ENCODE measurements at regions not wholly inside any gene's neighbourhood (a gene's known extent, or its start where the extent isn't known, plus 50 kb on each side); places are given as distances from the start of the nearest gene placed in this dataset.

DNA sequence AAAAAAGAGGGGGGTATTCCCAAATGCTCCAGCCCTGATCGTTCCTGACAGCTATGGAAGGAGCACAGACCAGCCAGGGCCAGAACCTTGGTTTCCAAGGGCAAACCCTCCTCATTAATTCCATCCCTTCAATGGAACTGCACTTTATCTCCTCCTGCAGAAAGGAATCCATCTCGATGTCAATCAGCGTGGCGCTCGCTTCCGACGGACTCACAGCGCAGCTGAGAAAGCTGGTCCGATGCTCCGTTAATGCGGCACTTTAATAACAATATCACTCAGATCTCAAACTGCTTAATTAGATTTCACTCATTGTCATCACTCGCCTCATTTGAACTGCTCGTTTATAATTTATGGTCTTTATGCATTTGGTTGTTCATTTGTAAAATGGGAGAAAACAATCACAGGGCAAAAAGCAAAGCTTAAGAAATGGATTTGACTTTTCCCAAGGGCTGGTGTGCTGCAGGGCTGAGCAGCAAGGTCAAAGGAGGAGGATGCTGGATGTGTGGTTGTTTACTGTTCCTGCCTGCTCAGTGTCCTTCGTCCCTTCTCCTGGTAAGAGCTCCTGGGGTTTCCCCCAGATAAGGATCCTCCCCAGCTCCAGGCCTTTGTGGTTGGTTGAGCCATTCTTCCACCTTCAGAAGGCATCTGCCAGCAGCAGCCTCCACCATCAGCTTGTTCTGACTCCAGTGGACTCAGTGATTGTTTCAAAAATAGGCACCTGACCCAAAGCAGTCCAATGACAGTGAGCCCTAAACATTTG lies 152.7 kb downstream of the ANKRD60 start:
- Mint-ChIP-seq H3K4me3 (ENCODE audit: unreplicated experiment) (no peak overlapping the region), H3K36me3 (ENCODE audit: unreplicated experiment) (peaks cover 7% of the 10 kb centered on the region), H3K4me1 (ENCODE audit: low read depth, unreplicated experiment) (peaks cover 7% of the 10 kb centered on the region), H3K27me3 (ENCODE audit: unreplicated experiment) (peaks cover 3% of the 10 kb centered on the region), H3K27ac (ENCODE audit: unreplicated experiment) (no peak overlapping the region), H3K9me3 (ENCODE audit: unreplicated experiment) (peaks cover 1% of the 10 kb centered on the region)
- no peak for DNase-seq
- TF ChIP-seq, protein P1, sequence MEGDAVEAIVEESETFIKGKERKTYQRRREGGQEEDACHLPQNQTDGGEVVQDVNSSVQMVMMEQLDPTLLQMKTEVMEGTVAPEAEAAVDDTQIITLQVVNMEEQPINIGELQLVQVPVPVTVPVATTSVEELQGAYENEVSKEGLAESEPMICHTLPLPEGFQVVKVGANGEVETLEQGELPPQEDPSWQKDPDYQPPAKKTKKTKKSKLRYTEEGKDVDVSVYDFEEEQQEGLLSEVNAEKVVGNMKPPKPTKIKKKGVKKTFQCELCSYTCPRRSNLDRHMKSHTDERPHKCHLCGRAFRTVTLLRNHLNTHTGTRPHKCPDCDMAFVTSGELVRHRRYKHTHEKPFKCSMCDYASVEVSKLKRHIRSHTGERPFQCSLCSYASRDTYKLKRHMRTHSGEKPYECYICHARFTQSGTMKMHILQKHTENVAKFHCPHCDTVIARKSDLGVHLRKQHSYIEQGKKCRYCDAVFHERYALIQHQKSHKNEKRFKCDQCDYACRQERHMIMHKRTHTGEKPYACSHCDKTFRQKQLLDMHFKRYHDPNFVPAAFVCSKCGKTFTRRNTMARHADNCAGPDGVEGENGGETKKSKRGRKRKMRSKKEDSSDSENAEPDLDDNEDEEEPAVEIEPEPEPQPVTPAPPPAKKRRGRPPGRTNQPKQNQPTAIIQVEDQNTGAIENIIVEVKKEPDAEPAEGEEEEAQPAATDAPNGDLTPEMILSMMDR (IDR thresholded peaks at IDR 0.05; ENCODE audit: partially characterized antibody, unreplicated experiment): no peak

DNA sequence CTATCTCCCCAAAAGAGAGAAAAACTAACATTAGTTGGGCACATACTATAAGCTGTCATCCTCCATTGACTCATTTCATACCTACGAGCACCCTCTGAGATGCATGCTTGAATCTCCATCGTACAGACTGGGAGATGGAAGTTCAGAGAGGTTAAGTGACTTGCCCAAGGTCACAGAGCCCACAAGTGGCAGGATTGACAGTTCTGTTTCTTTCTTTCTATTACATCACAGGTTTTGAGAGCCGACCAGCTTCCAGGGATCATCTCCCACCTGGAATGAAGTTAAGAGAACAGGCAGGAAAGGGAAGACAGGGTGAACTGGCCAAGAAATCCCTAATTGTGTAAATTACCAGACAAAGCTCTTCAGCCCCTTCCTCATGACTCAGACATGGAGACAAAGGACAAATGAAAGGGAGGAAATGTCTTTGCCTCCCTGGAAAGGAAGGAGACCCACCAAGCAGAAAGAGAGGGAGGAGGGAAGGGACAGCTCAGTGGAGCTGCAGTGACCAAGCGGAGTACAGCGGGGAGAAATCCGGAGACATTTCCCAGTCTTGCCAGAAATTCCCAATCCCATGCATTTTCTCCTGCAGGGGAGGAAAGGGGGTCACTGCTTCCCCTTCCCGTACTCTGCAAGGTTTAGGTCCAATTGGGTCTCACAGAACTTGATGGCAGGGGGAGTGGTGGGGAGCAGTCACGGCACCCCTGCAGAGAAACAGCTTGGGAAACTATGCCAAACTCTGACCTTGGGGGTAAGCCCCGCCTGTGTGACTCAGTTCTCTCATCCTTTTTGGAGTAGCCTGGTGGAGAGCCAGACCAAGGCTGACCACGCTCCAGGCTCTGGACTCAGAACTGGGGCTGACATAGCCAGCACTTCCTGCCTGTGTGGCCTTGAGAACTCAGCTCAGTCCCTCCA lies 154.3 kb downstream of the ANKRD60 start:
- H3K36me3 Mint-ChIP-seq (ENCODE audit: unreplicated experiment): peaks cover 7% of the 10 kb centered on the region
- peaks cover 11% of the 10 kb centered on the region for H3K4me1 Mint-ChIP-seq (ENCODE audit: low read depth, unreplicated experiment)
- DNase-seq: no peak
- no peak overlapping the region for H3K27ac Mint-ChIP-seq (ENCODE audit: unreplicated experiment)
- H3K4me3 Mint-ChIP-seq (ENCODE audit: unreplicated experiment): no peak overlapping the region
- H3K27me3 Mint-ChIP-seq (ENCODE audit: unreplicated experiment): peaks cover 3% of the 10 kb centered on the region
- peaks cover 4% of the 10 kb centered on the region for H3K9me3 Mint-ChIP-seq (ENCODE audit: unreplicated experiment)
- TF ChIP-seq, protein P1 (IDR thresholded peaks at IDR 0.05; ENCODE audit: partially characterized antibody, unreplicated experiment): no peak

DNA sequence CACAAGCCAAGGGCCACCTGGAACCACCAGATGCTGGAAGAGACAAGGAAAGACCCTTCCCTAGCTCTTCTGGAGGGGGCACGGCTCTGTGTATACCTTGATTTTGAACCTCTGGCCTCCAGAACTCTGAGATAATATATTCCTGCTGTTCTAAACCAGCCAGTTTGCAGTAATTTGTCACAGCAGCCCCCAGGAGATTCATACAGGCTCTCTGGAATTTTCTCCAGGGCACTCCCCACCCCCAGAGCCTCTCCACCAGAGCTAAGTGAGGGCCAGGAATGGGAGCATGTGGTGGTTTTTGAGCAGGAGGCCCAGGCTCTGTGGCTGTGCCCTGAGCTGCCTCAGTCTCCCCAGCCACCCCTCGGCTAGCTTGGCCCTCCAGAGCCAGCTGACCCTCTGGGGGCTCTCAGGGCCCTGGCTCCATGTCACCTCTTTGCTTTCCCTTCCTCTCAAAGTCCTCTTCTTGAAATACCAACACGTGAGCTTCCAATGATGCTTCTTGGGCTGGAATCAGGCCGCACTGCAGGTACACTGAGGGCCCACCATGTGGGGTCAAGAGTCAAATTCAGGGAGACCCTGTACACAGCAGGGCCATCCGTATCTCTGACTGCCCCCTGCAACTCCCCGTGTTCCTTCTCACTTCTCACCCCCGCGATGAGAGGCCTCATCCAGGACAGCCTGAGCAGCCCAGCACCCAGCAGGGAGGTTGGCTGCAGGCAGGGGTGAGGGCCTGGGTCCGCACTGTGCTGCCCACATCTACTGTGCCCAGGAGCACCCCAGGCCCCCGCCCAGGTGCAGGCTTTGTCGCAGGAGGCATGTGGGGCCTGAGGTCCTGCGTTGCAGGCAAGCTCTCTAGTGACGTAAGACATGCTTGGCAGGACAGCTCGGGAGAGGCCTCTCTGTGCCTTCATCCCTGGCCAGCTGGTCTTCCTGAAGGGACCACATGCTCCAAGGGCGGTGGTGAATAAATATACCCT lies 155.5 kb downstream of the ANKRD60 start:
- H3K9me3 Mint-ChIP-seq (ENCODE audit: unreplicated experiment): peaks cover 3% of the 10 kb centered on the region
- peaks cover 11% of the 10 kb centered on the region for H3K4me1 Mint-ChIP-seq (ENCODE audit: low read depth, unreplicated experiment)
- no peak for DNase-seq
- TF ChIP-seq, protein P1 (IDR thresholded peaks at IDR 0.05; ENCODE audit: partially characterized antibody, unreplicated experiment): no peak
- peaks cover 7% of the 10 kb centered on the region for H3K36me3 Mint-ChIP-seq (ENCODE audit: unreplicated experiment)
- H3K4me3 Mint-ChIP-seq (ENCODE audit: unreplicated experiment): no peak overlapping the region
- no peak overlapping the region for H3K27ac Mint-ChIP-seq (ENCODE audit: unreplicated experiment)
- H3K27me3 Mint-ChIP-seq (ENCODE audit: unreplicated experiment): peaks cover 3% of the 10 kb centered on the region

DNA sequence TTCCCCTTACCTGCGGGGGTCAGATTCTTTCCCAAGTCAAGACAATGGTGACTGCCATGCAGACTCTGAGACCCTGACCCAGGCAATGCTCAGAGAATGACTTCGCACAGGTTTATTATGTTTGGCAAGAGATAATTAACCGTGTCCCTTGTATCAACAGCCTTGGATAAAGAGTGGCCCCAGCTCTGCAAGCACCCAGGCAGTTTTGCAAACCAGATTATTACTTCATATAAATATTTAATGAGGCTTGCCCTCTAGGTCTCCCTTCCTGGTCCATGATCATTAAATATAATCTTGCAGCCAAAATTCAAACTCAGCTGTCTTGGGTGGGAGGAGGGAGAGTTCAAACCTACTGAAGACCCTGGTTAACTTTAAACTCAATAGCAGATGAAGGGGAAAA lies 156.5 kb downstream of the ANKRD60 start:
- H3K9me3 Mint-ChIP-seq (ENCODE audit: unreplicated experiment): peaks cover 3% of the 10 kb centered on the region
- H3K4me1 Mint-ChIP-seq (ENCODE audit: low read depth, unreplicated experiment): peaks cover 11% of the 10 kb centered on the region
- H3K27me3 Mint-ChIP-seq (ENCODE audit: unreplicated experiment): peaks cover 3% of the 10 kb centered on the region
- no peak overlapping the region for H3K4me3 Mint-ChIP-seq (ENCODE audit: unreplicated experiment)
- H3K36me3 Mint-ChIP-seq (ENCODE audit: unreplicated experiment): peaks cover 7% of the 10 kb centered on the region
- no peak overlapping the region for H3K27ac Mint-ChIP-seq (ENCODE audit: unreplicated experiment)
- TF ChIP-seq, protein P1 (IDR thresholded peaks at IDR 0.05; ENCODE audit: partially characterized antibody, unreplicated experiment): no peak
- DNase-seq: no peak

Measured in glutamatergic neuron (in vitro differentiated cells).